ENCODE measurements at regions not wholly inside any gene's neighbourhood (a gene's known extent, or its start where the extent isn't known, plus 50 kb on each side); places are given as distances from the start of the nearest gene placed in this dataset.

DNA sequence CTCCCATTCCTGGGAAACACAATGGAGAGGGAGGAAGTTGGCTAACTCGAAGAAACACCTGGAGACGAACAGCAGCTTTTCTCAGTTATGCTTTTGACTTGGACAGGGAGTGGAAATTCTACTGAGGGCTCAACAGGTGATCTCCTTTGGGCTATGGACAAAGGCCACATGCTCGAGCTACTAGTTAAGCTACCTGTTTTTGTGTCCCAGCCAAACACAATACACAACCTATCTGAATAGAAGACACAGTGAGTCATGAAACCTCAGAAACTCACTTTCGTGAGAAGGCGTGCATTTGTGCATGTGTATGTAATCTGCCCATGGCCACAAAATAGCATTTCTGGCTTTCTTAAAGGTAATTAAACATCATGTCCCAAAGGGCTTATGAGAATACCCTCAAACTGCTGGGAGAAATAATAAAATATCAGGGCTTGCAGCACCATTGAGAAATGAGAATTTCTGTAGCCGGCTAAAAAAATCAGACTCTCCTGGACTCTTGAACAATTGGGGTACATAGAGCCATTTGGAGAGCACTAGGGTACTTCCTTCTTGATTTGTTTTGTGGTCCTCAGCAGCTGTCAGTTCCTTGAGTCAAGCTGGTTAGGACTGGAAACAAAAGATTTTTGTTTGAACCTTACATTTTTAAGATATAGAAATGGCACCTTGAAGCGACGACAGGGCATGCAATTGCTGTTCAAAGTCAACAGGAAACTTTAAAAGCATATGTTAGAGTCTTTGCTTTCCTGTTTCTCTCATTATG is 85.5 kb upstream of the PTHLH start (continued):
- TF ChIP-seq, protein P1, sequence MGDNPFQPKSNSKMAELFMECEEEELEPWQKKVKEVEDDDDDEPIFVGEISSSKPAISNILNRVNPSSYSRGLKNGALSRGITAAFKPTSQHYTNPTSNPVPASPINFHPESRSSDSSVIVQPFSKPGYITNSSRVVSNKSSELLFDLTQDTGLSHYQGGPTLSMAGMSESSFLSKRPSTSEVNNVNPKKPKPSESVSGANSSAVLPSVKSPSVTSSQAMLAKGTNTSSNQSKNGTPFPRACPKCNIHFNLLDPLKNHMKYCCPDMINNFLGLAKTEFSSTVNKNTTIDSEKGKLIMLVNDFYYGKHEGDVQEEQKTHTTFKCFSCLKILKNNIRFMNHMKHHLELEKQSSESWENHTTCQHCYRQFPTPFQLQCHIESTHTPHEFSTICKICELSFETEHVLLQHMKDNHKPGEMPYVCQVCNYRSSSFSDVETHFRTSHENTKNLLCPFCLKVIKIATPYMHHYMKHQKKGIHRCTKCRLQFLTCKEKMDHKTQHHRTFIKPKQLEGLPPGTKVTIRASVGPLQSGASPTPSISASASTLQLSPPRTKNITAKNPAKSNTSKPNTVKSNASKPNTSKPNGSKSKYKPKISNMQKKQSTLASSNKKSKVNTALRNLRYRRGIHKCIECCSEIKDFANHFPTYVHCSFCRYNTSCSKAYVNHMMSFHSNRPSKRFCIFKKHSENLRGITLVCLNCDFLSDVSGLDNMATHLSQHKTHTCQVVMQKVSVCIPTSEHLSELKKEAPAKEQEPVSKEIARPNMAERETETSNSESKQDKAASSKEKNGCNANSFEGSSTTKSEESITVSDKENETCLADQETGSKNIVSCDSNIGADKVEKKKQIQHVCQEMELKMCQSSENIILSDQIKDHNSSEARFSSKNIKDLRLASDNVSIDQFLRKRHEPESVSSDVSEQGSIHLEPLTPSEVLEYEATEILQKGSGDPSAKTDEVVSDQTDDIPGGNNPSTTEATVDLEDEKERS (CRISPR knock-in tag; IDR thresholded peaks at IDR 0.05), result no peak
- TF ChIP-seq, protein P2, sequence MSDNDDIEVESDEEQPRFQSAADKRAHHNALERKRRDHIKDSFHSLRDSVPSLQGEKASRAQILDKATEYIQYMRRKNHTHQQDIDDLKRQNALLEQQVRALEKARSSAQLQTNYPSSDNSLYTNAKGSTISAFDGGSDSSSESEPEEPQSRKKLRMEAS (IDR thresholded peaks at IDR 0.05), result no peak
- no peak for TF ChIP-seq NBN (conservative IDR thresholded peaks at IDR 0.05)
- TF ChIP-seq DR1 (CRISPR knock-in tag; IDR thresholded peaks at IDR 0.05), result no peak
- no peak for TF ChIP-seq ZFP37 (CRISPR knock-in tag; IDR thresholded peaks at IDR 0.05; ENCODE audit: borderline replicate concordance)
- no peak for TF ChIP-seq GTF3A (CRISPR knock-in tag; conservative IDR thresholded peaks at IDR 0.05)
- TF ChIP-seq FIP1L1 (IDR thresholded peaks at IDR 0.05; ENCODE audit: borderline replicate concordance, insufficient read depth, low read depth, low read length), result no peak
- TF ChIP-seq ELF3 (CRISPR knock-in tag; IDR thresholded peaks at IDR 0.05), result no peak
- TF ChIP-seq ZNF510 (CRISPR knock-in tag; IDR thresholded peaks at IDR 0.05; ENCODE audit: low read depth), result no peak
- no peak for TF ChIP-seq ZNF660 (CRISPR knock-in tag; IDR thresholded peaks at IDR 0.05; ENCODE audit: borderline replicate concordance, low read depth)
- no peak for TF ChIP-seq ZNF17 (CRISPR knock-in tag; IDR thresholded peaks at IDR 0.05)
- TF ChIP-seq JARID2 (CRISPR knock-in tag; IDR thresholded peaks at IDR 0.05; ENCODE audit: insufficient replicate concordance), result no peak
